ENCODE measurements at regions not wholly inside any gene's neighbourhood (a gene's known extent, or its start where the extent isn't known, plus 50 kb on each side); places are given as distances from the start of the nearest gene placed in this dataset.

DNA sequence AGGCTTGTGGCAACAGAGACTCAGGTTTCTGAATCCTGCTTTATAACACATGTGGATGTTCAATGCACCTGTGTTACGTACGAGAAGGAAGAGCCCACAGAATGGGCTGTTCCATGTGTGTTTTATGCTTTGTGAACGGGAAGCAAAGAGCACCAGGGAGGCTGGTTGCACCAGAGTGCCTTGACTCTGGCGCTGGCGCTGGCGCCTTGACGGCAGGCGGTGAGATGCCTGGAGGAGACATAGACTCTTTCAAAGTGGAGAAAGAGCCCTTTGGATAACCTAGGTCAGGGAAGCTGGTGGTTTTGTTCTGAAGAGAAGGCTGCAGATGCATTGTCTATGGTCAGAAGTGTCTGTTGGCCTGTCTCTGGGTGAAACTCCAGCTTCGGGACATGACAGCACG is 80.2 kb upstream of the APCDD1 start:
- TF ChIP-seq CTCF (IDR thresholded peaks at IDR 0.05; ENCODE audit: low read length) = no peak
- no peak for TF ChIP-seq EZH2 (optimal IDR thresholded peaks at IDR 0.05; ENCODE audit: low read depth, low read length)
- no peak for TF ChIP-seq EZH2phosphoT487 (IDR thresholded peaks at IDR 0.05; ENCODE audit: low read length)

Measured in MM.1S (cell line).